Sciatic nerve (tissue), 2 donors: ENCODE measurements at regions not wholly inside any gene's neighbourhood (a gene's known extent, or its start where the extent isn't known, plus 50 kb on each side); places are given as distances from the start of the nearest gene placed in this dataset.

Experiments used
- ATAC-seq: fragments of 200-7000 bp; cut with Tn5 transposase; one replicate; pipeline ENCODE4 v1.9.1; 2020; ENCODE audit warnings: mild to moderate bottlenecking, moderate library complexity
- DNase-seq: peaks from one replicate; pipeline ENCODE4 v3.0.0-alpha.2; 2020; ENCODE audit warnings: low spot score
- intact Hi-C: fragments of 100-400 bp; cut with DNase I; formaldehyde crosslinking; loops from one replicate; pipeline ENCODE4 v1.14.2; 2022
- donor health status: DM: no; HTN: no; CAD: no.
- donor health status: DM: no; HTN: no; CAD: no.

DNA sequence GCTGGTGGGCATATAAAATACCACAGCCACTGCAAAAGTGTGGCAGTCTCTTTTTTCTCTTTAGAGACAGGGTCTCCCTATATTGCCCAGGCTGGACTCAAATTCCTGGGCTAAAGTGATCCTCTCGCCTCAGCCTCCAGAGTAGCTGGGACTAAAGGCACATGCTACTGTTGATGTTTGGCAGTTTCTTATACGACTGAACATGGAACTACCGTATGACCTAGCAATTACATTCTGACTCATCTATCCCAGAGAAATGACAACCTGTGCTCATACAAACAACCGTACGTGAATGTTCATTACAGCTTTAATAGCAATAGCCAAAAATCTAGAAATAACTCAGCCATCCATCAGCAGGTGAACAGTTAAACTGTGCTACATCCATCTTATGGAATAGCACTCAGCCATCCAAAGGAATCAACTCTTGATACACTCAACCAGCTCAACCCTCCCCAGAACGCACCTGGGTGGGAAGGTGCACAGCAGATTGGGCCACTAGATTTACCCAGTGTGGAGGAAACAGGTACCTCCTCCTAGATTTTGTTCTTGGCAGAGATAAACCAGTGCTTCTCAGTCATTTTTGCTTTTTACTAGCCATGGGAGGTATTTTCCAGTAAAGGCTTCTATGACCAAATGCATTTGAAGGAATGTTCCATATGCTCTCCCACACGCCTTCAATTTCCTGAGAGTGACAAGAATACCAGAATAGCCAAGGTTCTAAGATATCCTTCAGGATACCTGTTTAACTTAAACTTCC is 130.5 kb downstream of the MED15 start:
- intact Hi-C loops: no loop called here
- DNase-seq (no peak), ATAC-seq (no peak)

DNA sequence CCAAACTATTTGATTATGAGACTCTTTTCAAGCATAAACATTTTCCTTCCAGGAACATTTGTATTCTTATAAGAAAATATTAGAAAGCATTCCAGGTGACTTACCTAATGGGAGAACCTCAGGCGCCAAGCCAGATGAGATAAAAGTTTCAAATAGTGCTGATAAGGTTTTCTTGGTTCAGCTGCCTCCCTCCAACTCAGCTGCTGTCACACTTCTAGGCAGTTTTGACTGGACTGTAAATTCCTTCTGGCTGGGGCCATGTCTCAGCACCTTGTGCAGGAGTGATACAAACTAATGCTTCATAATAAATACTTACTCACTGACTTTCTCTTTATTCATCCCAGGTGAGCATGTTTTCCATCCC is 131.1 kb downstream of the MED15 start:
- DNase-seq: no peak
- intact Hi-C loops: no loop called here

GRCh38 chr22:20639343-20639742 is 131.9 kb downstream of the MED15 start:
- no peak for ATAC-seq
- intact Hi-C loops: no loop called here

More for the DNA sequence above, 131.1 kb downstream of the MED15 start:
- no peak for ATAC-seq

DNA sequence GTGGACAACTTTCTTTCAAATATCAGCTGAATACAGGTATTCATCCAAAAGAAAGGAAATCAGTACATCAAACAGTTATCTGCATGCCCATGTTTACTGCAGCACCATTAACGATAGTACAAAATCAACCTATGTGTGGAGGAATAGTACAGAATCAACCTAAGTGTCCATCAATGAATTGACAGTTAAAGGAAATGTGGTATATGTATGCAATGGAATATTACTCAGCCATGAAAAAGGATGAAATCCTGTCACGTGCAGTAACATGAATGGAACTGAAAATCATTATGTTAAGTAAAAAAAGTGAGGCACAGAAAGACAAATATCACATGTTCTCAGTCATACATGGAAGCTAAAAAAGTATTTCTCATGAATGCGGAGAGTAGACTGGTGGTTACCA is 132.3 kb downstream of the MED15 start:
- intact Hi-C loops: no loop called here
- ATAC-seq: no peak
- no peak for DNase-seq

More at GRCh38 chr22:20639343-20639742, 131.9 kb downstream of the MED15 start:
- DNase-seq: no peak

- DNase-seq: peak; percentile 12
- no peak for ATAC-seq
- intact Hi-C loops: no loop called here
These were observed 132.6 kb upstream of the SERPIND1 start for GRCh38 chr22:20641198-20641892.

- intact Hi-C loops: no loop called here
- ATAC-seq (no peak), DNase-seq (no peak)
These were observed 131.9 kb upstream of the SERPIND1 start for GRCh38 chr22:20641919-20642579.

DNA sequence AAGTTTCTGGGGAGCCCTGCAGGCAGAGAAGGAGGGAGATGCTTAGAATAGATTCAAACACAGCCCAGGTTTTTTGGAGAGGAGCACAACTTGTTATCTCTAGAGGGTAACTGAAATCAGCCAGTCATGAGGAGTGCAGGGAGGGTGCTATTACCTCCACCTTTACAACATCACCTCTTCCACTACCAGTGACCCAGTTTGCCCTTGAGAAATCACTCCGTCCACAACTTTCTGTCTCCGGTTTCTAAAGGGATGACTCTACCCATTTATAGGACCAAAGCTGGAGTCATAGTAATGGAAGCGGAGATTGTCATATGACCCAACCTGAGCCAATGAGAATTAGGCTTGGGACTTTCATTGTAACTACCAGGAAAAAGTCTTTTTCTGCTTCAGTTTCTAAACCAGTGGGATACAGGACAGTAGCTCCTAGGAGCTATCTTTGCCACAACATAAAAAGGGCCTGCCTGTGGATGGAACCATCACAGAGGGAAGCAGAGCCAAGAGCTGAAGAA is 131.2 kb upstream of the SERPIND1 start:
- intact Hi-C loops: no loop called here
- no peak for ATAC-seq
- no peak for DNase-seq

- intact Hi-C loops: no loop called here
- DNase-seq: no peak
- no peak for ATAC-seq
These were observed 129.8 kb upstream of the SERPIND1 start for GRCh38 chr22:20644071-20644642.

GRCh38 chr22:20645954-20646353 is 128.0 kb upstream of the SERPIND1 start:
- intact Hi-C loops: no loop called here
- ATAC-seq (no peak), DNase-seq (peak; percentile 9)

DNA sequence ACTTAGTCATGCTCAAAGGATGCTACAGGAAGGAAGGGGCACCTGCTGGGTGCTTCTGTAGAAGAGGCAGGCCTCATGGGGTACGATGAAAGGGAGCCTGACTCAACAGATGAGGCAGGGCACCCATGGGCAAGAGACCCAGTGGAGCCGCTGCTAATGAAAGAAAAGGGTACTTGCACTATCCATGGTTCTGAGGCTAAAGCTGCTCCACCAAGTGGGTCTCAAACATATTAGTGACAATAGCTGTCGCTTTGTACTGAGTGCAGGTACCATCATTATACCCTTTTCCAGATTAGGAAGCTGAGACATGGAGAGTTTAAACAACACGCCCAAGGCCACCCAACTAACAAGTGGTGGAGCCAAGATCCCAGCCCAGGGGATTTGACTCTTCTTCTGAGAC is 127.5 kb upstream of the SERPIND1 start:
- ATAC-seq (no peak), DNase-seq (peak; percentile 15)
- intact Hi-C loops: no loop called here

- DNase-seq: peak; percentile 21
- intact Hi-C loops: no loop called here
- ATAC-seq: no peak
These were observed 127.0 kb upstream of the SERPIND1 start for GRCh38 chr22:20646906-20647305.

- peak; percentile 8 for DNase-seq
- ATAC-seq: no peak
- intact Hi-C loops: no loop called here
These were observed 126.2 kb upstream of the SERPIND1 start for GRCh38 chr22:20647586-20648305.

DNA sequence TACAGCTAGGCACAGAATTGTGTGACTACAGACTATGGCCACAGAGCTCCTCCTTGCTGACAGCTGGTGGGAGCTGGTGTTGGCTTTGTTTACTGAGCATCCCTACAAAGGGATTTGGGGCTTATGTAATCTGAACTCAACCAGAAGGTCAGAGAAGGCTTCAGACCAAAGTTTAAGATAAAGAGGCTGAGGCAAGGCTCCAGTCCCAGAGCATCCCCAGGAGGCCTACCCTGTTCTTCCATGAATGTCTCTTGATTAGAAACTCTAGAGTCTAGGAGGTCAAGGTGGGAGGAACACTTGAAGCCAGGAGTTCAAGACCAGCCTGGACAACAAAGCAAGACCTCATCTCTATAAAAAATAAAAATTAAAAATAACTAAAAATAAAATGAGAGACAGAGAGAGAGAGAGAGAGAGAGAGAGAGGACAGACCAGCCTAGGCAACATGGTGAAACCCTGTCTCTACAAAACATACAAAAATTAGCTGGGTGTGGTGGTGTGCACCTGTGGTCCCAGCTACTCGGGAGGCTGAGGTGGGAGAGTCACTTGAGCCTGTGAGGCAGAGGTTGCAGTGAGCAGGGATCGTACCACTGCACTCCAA is 125.5 kb upstream of the SERPIND1 start:
- ATAC-seq: no peak
- intact Hi-C loops: no loop called here
- peak; percentile 28 for DNase-seq

DNA sequence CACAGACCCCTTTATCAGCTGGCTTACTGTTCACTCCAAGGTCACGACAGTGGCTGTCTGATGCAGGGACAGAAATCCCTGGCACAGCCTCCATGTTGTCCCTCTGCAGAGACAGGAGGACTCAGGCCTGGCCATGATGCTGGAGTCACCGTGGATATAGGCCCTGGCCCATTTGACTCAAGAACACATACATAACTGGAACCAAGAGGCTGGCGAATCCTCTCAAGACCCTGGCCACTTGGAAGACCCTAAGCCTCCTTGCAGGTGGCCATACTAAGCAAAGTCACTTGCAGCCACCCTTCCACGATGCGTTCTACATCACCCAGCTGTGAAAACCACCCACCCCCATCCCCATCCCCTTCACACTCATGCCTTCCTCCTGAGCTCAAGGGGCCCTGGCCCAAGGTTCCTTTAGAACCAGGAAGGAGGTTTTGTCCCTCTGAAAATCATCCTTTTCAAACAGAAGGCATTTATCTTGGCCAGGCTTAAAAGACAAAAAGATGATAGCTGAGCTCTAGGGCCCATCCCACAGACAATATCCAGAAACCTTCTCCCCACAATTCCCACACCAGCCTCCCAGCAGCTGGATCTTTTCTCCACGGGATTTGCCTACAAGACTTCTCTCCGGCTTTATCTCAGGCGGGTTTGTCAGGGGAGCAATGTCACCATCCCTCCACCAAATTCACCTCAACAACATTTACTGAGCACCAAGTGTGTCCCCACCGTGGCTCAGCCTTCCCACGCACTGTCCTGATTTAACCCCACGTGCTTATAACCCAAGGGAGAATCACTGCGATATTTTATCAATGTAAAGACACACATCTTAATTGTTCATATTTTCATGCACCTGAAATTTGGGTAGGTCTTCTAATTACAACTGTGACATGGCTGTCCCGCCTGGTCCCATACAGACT is 123.4 kb upstream of the SERPIND1 start:
- intact Hi-C loops: no loop called here
- DNase-seq: peak; percentile 10
- ATAC-seq: no peak

- ATAC-seq (no peak), DNase-seq (peak; percentile 2)
- intact Hi-C loops: no loop called here
These were observed 122.6 kb upstream of the SERPIND1 start for GRCh38 chr22:20651286-20651685.

DNA sequence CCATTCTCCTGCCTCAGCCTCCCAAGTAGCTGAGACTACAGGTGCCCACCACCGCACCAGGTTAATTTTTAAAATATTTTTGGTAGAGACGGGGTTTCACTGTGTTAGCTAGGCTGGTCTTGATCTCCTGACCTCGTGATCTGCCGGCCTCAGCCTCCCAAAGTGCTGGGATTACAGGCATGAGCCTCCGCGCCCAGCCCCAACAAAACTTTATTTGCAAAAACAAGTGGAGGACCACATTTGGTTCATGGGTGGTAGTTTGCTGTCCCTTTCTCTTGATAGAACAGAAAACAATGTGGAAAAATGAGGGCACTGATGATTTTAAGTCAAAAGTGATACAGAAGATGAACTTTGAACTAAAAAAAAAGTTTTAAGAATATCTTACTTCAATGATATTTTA is 121.8 kb upstream of the SERPIND1 start:
- DNase-seq: peak; percentile 13
- no peak for ATAC-seq
- intact Hi-C loops: no loop called here

GRCh38 chr22:20652582-20652981 is 121.3 kb upstream of the SERPIND1 start:
- ATAC-seq (no peak), DNase-seq (peak; percentile 39)
- intact Hi-C loops: no loop called here
